ENCODE measurements at regions not wholly inside any gene's neighbourhood (a gene's known extent, or its start where the extent isn't known, plus 50 kb on each side); places are given as distances from the start of the nearest gene placed in this dataset.
"Not testable (repeated sequence)": the region's sequence is repeated elsewhere in the genome, so short reads cannot be mapped to it uniquely, and the experiment has no call there.

DNA sequence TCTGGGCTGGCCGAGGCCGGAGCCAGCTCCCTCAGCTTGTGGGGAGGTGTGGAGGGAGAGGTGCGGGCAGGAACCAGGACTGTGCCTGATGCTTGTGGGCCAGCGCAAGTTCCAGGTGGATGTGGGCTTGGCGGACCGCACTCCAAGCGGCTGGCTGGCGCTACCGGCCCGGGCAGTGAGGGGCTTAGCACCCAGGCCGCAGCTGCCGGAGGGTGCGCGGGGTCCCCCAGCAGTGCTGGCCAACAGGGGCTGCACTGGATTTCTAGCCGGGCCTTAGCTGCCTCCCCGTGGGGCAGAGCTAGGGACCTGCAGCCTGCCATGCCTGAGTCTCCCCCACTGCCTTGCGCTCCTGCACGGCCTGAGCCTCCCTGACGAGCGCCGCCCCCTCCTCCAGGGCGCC, 242.8 kb downstream of the CCSER2 start:
- no peak for DNase-seq

DNA sequence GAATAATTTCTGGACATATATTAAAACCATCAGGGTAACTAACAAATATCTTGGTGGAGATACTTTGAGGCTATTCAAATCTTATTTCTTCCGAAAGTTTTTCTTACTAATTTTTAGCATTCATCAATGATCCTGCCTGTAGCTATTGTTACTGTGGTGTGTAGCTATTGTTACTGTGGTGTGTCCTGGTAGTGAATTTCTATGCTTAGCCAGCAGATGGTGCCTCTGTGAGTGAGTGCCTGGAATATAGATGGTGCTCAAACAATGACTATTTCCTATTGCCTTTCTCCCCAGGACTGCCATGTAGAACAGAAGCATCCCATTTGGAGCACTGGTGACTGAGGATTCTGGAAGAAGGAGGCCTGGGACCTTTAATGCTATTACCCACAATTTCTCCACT, 245.7 kb downstream of the CCSER2 start:
- DNase-seq, result no peak

GRCh38 chr10:84581976-84582375, 253.6 kb downstream of the CCSER2 start:
- DNase-seq, result no peak

- no peak for DNase-seq
These were observed 255.1 kb downstream of the CCSER2 start for GRCh38 chr10:84583501-84583900.

DNA sequence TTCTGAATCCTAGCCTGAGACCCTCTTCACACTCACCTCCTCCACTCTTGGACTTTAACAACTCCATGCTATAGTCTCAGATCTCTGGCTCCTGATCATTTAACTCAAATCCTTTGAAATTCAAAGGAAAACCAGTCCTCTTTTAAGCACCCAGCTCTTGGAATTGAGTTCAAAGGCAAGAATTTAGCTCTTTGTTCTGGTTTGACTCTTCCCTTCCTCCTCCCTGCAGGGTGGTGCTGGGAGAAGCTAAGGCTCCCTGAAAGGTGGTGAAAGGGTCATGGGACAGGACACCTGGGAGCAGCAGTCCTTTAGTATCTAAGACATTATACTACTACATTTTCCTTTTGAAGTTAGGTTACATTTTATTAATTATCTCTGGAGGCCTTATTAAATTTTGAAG, 259.4 kb downstream of the CCSER2 start:
- no peak for DNase-seq

DNA sequence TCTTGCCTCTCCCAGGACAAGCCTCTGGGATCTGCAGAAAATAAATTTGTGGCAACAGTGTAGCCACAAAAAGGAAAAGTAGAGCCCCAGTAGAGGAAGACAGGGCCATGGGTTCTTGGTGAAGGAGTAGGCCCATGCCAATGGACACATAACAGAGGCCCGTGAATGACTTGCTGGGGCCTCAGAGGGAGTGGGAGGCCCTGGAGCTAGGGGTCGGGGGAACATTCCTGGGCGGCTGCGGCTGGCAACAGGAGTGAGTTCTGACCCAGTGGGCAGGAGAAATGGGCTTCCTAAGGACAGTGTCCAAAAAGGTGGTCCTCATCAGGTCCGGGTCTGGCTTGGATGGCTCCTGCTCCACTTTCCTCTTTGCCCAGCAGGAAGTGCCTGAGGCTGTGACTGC, 260.0 kb downstream of the CCSER2 start:
- DNase-seq, result no peak

GRCh38 chr10:84588971-84589370, 260.6 kb downstream of the CCSER2 start:
- no peak for DNase-seq

GRCh38 chr10:84589526-84590205, 261.3 kb downstream of the CCSER2 start:
- DNase-seq, result no peak

- DNase-seq, result no peak
These were observed 262.2 kb downstream of the CCSER2 start for GRCh38 chr10:84590327-84591193.

GRCh38 chr10:84593506-84593905, 265.1 kb downstream of the CCSER2 start:
- no peak for DNase-seq

DNA sequence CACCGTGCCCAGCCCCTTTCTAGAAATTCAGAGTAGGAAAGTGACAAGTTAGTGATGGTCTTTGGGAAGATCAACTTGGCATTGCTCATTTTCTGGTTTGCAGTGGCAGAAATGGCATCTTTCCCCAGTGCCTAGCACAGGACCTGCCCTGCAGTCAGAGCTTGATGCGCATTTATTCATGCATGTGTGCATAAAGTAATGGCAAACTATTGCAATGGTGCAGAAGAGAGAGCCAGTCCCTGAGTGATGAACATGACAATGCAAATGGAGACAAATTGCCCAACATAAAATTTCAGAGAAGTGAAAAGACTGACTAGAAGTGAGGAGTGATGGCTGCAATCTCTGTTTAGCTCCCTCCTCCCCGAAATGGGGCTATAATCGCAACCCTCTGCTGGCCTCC, 268.2 kb downstream of the CCSER2 start:
- DNase-seq, result no peak

- DNase-seq, result no peak
These were observed 270.9 kb downstream of the CCSER2 start for GRCh38 chr10:84599254-84599653.

DNA sequence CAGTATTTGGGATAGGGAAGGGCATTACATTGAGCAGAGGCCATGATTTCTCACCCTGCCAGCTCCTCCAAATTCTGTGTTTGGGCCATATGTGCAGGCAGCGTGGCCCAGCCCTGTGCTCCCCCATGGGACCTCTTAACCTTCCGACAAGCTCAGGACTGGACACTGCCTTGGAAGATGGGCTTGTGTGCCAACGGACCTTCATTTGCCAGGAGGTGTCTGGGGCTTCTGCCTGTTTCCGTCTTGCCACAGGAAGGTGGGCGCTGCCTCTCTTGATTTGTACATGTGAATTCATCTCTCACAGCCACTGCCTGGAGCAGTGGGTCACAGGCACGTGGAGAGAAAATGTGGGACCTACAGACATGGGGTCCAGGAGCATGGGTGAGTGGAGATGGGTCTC, 272.6 kb downstream of the CCSER2 start:
- no peak for DNase-seq

GRCh38 chr10:84602543-84602942, 274.2 kb downstream of the CCSER2 start:
- not testable (repeated sequence) for DNase-seq

DNA sequence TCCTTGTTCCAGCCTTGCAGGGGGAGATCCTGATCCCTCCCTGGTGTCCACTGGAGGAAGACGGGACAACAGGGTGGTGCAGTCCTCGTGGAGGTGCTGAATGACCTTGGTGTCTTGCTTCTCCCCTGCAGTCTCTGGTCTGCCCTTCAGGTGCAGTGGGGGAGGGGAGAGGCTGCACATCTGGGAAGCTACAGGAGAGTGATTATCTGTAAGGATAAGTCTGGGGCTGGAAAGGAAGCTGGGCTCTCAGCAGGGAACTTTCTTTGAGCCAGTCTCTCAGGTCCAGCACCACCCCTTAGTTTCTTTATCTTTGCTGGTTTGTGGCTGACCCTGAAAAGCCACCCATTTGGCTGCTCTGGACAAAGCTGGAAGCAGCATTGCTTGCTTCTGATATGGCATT, 275.6 kb downstream of the CCSER2 start:
- no peak for DNase-seq

GRCh38 chr10:84605802-84606201, 277.4 kb downstream of the CCSER2 start:
- DNase-seq, result no peak

GRCh38 chr10:84606428-84606827, 278.0 kb downstream of the CCSER2 start:
- no peak for DNase-seq

- no peak for DNase-seq
These were observed 278.7 kb downstream of the CCSER2 start for GRCh38 chr10:84607044-84607443.

DNA sequence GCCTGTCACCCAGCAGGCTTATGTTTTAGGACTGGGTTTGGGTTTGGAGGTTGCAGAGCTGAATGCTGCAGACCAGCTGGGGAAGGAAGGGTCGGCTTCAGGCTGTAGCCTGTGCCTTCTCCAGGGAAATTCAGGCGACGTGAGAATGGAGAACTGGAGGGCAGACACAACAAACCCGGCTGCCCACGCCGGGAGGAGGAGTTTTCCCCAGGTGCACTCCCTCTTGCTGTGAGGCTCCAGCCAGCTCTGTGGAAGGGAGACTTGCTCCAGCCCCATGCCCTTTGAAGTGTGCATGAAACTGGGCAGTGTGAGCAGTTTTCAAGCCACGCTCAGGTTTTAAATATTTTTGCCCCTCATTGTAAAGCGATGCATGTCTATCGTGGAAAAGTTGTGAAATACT, 279.1 kb downstream of the CCSER2 start:
- no peak for DNase-seq

DNA sequence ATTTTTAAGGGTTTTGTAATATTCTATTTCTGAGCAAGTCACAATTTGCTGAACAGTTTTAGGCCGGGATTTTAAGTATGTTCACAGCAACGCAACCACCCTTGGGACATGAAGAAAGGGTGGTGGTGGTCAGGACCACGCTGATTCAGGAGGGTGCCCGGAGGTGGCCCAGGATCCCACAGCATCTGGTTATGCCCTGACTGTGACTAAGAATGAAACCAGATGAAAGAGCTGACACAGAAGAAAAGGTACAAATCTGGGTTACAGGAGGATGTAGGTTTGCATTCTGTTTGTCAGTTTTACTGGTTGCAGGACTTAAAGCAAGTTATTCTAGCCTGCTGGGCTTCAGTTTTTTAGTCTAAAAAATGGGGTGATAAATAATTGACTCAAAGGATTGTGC, 279.7 kb downstream of the CCSER2 start:
- no peak for DNase-seq

- DNase-seq, result no peak
These were observed 285.1 kb downstream of the CCSER2 start for GRCh38 chr10:84613336-84614021.

DNA sequence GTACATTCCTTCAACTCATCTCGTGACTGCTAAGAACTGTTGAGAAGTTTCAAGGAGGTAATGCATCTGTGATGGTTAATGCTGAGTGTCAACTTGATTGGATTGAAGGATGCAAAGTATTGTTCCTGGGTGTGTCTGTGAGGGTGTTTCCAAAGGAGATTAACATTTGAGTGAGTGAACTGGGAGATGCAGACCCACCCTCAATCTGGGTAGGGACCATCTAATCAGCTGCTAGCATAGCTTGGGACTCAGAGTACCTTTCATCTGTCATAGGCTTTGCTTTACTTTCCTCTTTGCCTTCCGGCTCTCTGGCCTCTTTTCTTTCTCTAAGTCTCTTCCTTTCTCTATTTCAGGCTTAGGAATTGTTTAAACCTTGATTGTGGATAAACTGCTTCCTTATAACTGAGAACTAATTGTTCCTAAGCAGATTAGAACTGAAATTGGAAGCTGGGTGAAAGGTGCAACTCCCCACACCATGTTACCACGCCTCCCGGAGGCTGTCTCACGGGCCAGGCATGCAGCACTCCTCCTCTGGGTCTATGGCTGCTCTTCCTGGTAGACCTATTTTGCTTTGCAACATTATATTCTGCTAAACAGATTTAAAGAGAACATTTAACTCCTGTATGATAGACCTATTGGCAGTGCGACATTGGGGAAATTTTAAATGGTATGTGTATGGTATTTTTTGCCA, 298.2 kb downstream of the CCSER2 start:
- no peak for DNase-seq

GRCh38 chr10:84632866-84633265, 304.5 kb downstream of the CCSER2 start:
- no peak for DNase-seq

Data from stimulated activated CD4-positive, alpha-beta T cell treated with anti-CD3 and anti-CD28 coated beads, Interleukin-15, amount 100 ng/mL, for 24 hours (primary cell).